ENCODE measurements at regions not wholly inside any gene's neighbourhood (a gene's known extent, or its start where the extent isn't known, plus 50 kb on each side); places are given as distances from the start of the nearest gene placed in this dataset.

GRCh38 chrX:124529786-124530185 is 183.4 kb downstream of the SH2D1A start:
- TF ChIP-seq EZH2 (IDR thresholded peaks at IDR 0.05; ENCODE audit: borderline replicate concordance, low read length) = no peak
- TF ChIP-seq, protein P1, sequence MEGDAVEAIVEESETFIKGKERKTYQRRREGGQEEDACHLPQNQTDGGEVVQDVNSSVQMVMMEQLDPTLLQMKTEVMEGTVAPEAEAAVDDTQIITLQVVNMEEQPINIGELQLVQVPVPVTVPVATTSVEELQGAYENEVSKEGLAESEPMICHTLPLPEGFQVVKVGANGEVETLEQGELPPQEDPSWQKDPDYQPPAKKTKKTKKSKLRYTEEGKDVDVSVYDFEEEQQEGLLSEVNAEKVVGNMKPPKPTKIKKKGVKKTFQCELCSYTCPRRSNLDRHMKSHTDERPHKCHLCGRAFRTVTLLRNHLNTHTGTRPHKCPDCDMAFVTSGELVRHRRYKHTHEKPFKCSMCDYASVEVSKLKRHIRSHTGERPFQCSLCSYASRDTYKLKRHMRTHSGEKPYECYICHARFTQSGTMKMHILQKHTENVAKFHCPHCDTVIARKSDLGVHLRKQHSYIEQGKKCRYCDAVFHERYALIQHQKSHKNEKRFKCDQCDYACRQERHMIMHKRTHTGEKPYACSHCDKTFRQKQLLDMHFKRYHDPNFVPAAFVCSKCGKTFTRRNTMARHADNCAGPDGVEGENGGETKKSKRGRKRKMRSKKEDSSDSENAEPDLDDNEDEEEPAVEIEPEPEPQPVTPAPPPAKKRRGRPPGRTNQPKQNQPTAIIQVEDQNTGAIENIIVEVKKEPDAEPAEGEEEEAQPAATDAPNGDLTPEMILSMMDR (IDR thresholded peaks at IDR 0.05; ENCODE audit: low read length) = no peak
- H3K79me2 ChIP-seq (ENCODE audit: insufficient read depth, low read length) = no peaks in the 10 kb centered on the region
- H2AFZ ChIP-seq (ENCODE audit: low read length) = no peak overlapping the region
- no peaks in the 10 kb centered on the region for H3F3A ChIP-seq (ENCODE audit: insufficient read depth, low read length)
- H3K4me1 ChIP-seq (ENCODE audit: insufficient read depth, low read length, severe bottlenecking) = no peaks in the 10 kb centered on the region
- H3K36me3 ChIP-seq (ENCODE audit: insufficient read depth, low read length) = no peaks in the 10 kb centered on the region
- H3K9ac ChIP-seq (ENCODE audit: low read length) = no peak overlapping the region
- H3K27ac ChIP-seq (ENCODE audit: low read depth, low read length, poor library complexity, severe bottlenecking) = no peak overlapping the region
- no peak overlapping the region for H3K4me2 ChIP-seq (ENCODE audit: low read length)
- H4K20me1 ChIP-seq (ENCODE audit: insufficient read depth, low read length) = no peaks in the 10 kb centered on the region
- no peaks in the 10 kb centered on the region for H3K27me3 ChIP-seq (ENCODE audit: insufficient read depth, low read length)
- H3K9me3 ChIP-seq (ENCODE audit: low read length) = no peaks in the 10 kb centered on the region
- H3K9me2 ChIP-seq (ENCODE audit: low read depth, low read length) = no peaks in the 10 kb centered on the region
- H3K4me3 ChIP-seq (ENCODE audit: low read depth, low read length, poor library complexity, severe bottlenecking) = no peak overlapping the region

DNA sequence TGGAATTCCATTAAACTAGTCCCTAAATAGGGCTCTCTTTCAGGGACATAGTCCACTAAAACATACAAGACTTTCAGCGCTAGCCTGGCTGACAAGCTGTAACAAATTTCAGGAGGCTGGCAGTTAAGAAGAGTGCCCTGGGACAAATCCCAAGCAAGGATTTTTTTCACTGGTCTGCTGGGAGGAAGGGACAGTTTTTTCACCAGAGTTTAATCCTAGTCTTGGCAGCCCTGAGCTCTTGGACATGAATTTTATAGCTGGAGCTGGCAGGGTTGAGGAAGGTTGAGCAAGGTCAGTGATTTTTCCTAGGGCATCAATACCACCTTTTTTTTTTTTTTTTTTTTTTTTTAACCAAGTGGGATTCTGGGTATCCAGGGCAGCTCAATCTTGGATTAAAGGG is 184.4 kb downstream of the SH2D1A start:
- Histone ChIP-seq H3K9ac (ENCODE audit: low read length) (no peak overlapping the region), H3K4me2 (ENCODE audit: low read length) (no peak overlapping the region), H3F3A (ENCODE audit: insufficient read depth, low read length) (no peaks in the 10 kb centered on the region), H3K27me3 (ENCODE audit: insufficient read depth, low read length) (no peaks in the 10 kb centered on the region), H4K20me1 (ENCODE audit: insufficient read depth, low read length) (no peaks in the 10 kb centered on the region), H3K79me2 (ENCODE audit: insufficient read depth, low read length) (no peaks in the 10 kb centered on the region), H3K36me3 (ENCODE audit: insufficient read depth, low read length) (no peaks in the 10 kb centered on the region), H3K9me2 (ENCODE audit: low read depth, low read length) (no peaks in the 10 kb centered on the region), H3K27ac (ENCODE audit: low read depth, low read length, poor library complexity, severe bottlenecking) (no peak overlapping the region), H3K4me3 (ENCODE audit: low read depth, low read length, poor library complexity, severe bottlenecking) (no peak overlapping the region), H2AFZ (ENCODE audit: low read length) (no peak overlapping the region), H3K4me1 (ENCODE audit: insufficient read depth, low read length, severe bottlenecking) (no peaks in the 10 kb centered on the region), H3K9me3 (ENCODE audit: low read length) (no peaks in the 10 kb centered on the region)
- no peak for TF ChIP-seq EZH2 (IDR thresholded peaks at IDR 0.05; ENCODE audit: borderline replicate concordance, low read length)
- TF ChIP-seq, protein P1 (IDR thresholded peaks at IDR 0.05; ENCODE audit: low read length) = no peak

GRCh38 chrX:124534536-124534935 is 188.2 kb downstream of the SH2D1A start:
- H3K4me1 ChIP-seq (ENCODE audit: insufficient read depth, low read length, severe bottlenecking) = no peaks in the 10 kb centered on the region
- no peaks in the 10 kb centered on the region for H3F3A ChIP-seq (ENCODE audit: insufficient read depth, low read length)
- no peak overlapping the region for H3K27ac ChIP-seq (ENCODE audit: low read depth, low read length, poor library complexity, severe bottlenecking)
- no peaks in the 10 kb centered on the region for H3K9me2 ChIP-seq (ENCODE audit: low read depth, low read length)
- H3K79me2 ChIP-seq (ENCODE audit: insufficient read depth, low read length) = no peaks in the 10 kb centered on the region
- H3K27me3 ChIP-seq (ENCODE audit: insufficient read depth, low read length) = no peaks in the 10 kb centered on the region
- H3K36me3 ChIP-seq (ENCODE audit: insufficient read depth, low read length) = no peaks in the 10 kb centered on the region
- TF ChIP-seq, protein P1 (IDR thresholded peaks at IDR 0.05; ENCODE audit: low read length) = no peak
- no peak for TF ChIP-seq EZH2 (IDR thresholded peaks at IDR 0.05; ENCODE audit: borderline replicate concordance, low read length)
- H3K4me2 ChIP-seq (ENCODE audit: low read length) = no peak overlapping the region
- H3K9ac ChIP-seq (ENCODE audit: low read length) = no peak overlapping the region
- no peak overlapping the region for H2AFZ ChIP-seq (ENCODE audit: low read length)
- no peaks in the 10 kb centered on the region for H4K20me1 ChIP-seq (ENCODE audit: insufficient read depth, low read length)
- H3K9me3 ChIP-seq (ENCODE audit: low read length) = no peaks in the 10 kb centered on the region
- H3K4me3 ChIP-seq (ENCODE audit: low read depth, low read length, poor library complexity, severe bottlenecking) = no peak overlapping the region
